ENCODE measurements at regions not wholly inside any gene's neighbourhood (a gene's known extent, or its start where the extent isn't known, plus 50 kb on each side); places are given as distances from the start of the nearest gene placed in this dataset.

- Mint-ChIP-seq H3K4me3 (ENCODE audit: unreplicated experiment) (no peak overlapping the region), H3K9me3 (ENCODE audit: unreplicated experiment) (no peaks in the 10 kb centered on the region), H3K4me1 (ENCODE audit: insufficient read depth, unreplicated experiment) (peaks cover 5% of the 10 kb centered on the region), H3K27me3 (ENCODE audit: insufficient read depth, unreplicated experiment) (no peaks in the 10 kb centered on the region), H3K27ac (ENCODE audit: low read depth, unreplicated experiment) (no peak overlapping the region), H3K36me3 (ENCODE audit: insufficient read depth, unreplicated experiment) (no peaks in the 10 kb centered on the region)
- no peak for DNase-seq (ENCODE audit: unreplicated experiment)
- TF ChIP-seq, protein P1, sequence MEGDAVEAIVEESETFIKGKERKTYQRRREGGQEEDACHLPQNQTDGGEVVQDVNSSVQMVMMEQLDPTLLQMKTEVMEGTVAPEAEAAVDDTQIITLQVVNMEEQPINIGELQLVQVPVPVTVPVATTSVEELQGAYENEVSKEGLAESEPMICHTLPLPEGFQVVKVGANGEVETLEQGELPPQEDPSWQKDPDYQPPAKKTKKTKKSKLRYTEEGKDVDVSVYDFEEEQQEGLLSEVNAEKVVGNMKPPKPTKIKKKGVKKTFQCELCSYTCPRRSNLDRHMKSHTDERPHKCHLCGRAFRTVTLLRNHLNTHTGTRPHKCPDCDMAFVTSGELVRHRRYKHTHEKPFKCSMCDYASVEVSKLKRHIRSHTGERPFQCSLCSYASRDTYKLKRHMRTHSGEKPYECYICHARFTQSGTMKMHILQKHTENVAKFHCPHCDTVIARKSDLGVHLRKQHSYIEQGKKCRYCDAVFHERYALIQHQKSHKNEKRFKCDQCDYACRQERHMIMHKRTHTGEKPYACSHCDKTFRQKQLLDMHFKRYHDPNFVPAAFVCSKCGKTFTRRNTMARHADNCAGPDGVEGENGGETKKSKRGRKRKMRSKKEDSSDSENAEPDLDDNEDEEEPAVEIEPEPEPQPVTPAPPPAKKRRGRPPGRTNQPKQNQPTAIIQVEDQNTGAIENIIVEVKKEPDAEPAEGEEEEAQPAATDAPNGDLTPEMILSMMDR (IDR thresholded peaks at IDR 0.05; ENCODE audit: unreplicated experiment) = no peak
- intact Hi-C loops (cut with micrococcal nuclease) = no loop called here
- no TSS peak for BruUV-seq (replicated peaks)
- POLR2A ChIA-PET = no interaction called here
- CTCF ChIA-PET = interaction anchor here (0.6 to 1.0 kb wide), 2 partner anchors 38 to 411 kb away, joined by 3 read pairs; no protein-coding TSS in a partner anchor
Observed at GRCh38 chr5:116971131-116971530, 396.5 kb upstream of the SEMA6A start.

- BruUV-seq (replicated peaks) = no TSS peak
- Mint-ChIP-seq H3K4me3 (ENCODE audit: unreplicated experiment) (no peak overlapping the region), H3K27ac (ENCODE audit: low read depth, unreplicated experiment) (no peak overlapping the region), H3K4me1 (ENCODE audit: insufficient read depth, unreplicated experiment) (peaks cover 5% of the 10 kb centered on the region), H3K36me3 (ENCODE audit: insufficient read depth, unreplicated experiment) (no peaks in the 10 kb centered on the region), H3K9me3 (ENCODE audit: unreplicated experiment) (no peaks in the 10 kb centered on the region), H3K27me3 (ENCODE audit: insufficient read depth, unreplicated experiment) (no peaks in the 10 kb centered on the region)
- TF ChIP-seq, protein P1 (IDR thresholded peaks at IDR 0.05; ENCODE audit: unreplicated experiment) = no peak
- ChIA-PET POLR2A (no interaction called here), CTCF (interaction anchor here (0.7 to 1.0 kb wide), 2 partner anchors 39 to 230 kb away, joined by 3 read pairs; no protein-coding TSS in a partner anchor)
- DNase-seq (ENCODE audit: unreplicated experiment) = peak; percentile 80
- intact Hi-C loops (cut with micrococcal nuclease) = no loop called here
Observed at GRCh38 chr5:116970318-116970717, 395.7 kb upstream of the SEMA6A start.

DNA sequence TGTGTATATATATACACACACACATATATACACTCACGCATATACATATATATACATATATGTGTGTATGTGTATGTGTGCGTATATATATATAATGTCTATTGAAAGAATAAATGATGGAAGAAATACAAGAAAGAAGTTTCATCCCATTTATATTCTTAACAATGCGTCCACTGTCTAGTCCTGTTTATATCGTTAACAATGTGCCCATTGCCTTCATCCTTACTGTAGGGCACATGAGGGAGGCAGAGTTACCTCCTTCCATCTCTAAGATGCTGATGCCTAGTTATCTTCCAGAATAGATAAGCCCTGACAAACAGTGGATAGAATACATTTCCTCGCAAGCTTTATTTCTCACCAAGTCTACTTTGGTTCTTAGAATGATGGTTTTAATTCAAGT, 389.8 kb upstream of the SEMA6A start:
- Mint-ChIP-seq H3K4me1 (ENCODE audit: insufficient read depth, unreplicated experiment) (no peaks in the 10 kb centered on the region), H3K36me3 (ENCODE audit: insufficient read depth, unreplicated experiment) (no peaks in the 10 kb centered on the region), H3K4me3 (ENCODE audit: unreplicated experiment) (no peak overlapping the region), H3K27ac (ENCODE audit: low read depth, unreplicated experiment) (no peak overlapping the region), H3K27me3 (ENCODE audit: insufficient read depth, unreplicated experiment) (no peaks in the 10 kb centered on the region), H3K9me3 (ENCODE audit: unreplicated experiment) (no peaks in the 10 kb centered on the region)
- TF ChIP-seq, protein P1 (IDR thresholded peaks at IDR 0.05; ENCODE audit: unreplicated experiment) = no peak
- intact Hi-C loops (cut with micrococcal nuclease) = no loop called here
- BruUV-seq (replicated peaks) = no TSS peak
- ChIA-PET CTCF (interaction anchor here (0.7 to 0.8 kb wide), 2 partner anchors 30 to 390 kb away, joined by 3 read pairs; partner anchors contain the start of gene SEMA6A), POLR2A (no interaction called here)
- DNase-seq (ENCODE audit: unreplicated experiment) = no peak

GRCh38 chr5:116961021-116961420, 386.4 kb upstream of the SEMA6A start:
- TF ChIP-seq, protein P1 (IDR thresholded peaks at IDR 0.05; ENCODE audit: unreplicated experiment) = no peak
- Mint-ChIP-seq H3K27ac (ENCODE audit: low read depth, unreplicated experiment) (no peak overlapping the region), H3K4me3 (ENCODE audit: unreplicated experiment) (no peak overlapping the region), H3K9me3 (ENCODE audit: unreplicated experiment) (no peaks in the 10 kb centered on the region), H3K4me1 (ENCODE audit: insufficient read depth, unreplicated experiment) (no peaks in the 10 kb centered on the region), H3K36me3 (ENCODE audit: insufficient read depth, unreplicated experiment) (no peaks in the 10 kb centered on the region), H3K27me3 (ENCODE audit: insufficient read depth, unreplicated experiment) (no peaks in the 10 kb centered on the region)
- POLR2A ChIA-PET = no interaction called here
- intact Hi-C loops (cut with micrococcal nuclease) = no loop called here
- CTCF ChIA-PET = no interaction called here
- no TSS peak for BruUV-seq (replicated peaks)
- no peak for DNase-seq (ENCODE audit: unreplicated experiment)
